GM12872 (cell line): ENCODE measurements at regions not wholly inside any gene's neighbourhood (a gene's known extent, or its start where the extent isn't known, plus 50 kb on each side); places are given as distances from the start of the nearest gene placed in this dataset.

Experiments used
- CTCF ChIP-seq: IDR thresholded peaks from 3 replicates; pipeline ENCODE4 v1.5.1; 2011; ENCODE audit warnings: low read depth, mild to moderate bottlenecking, low read length, moderate library complexity; ENCODE audit not compliant: insufficient read depth

- TF ChIP-seq CTCF, result no peak
Measured at GRCh38 chr22:19604711-19605268, 80.6 kb upstream of the CLDN5 start.

- no peak for TF ChIP-seq CTCF
Measured at GRCh38 chr22:19605508-19606331, 81.5 kb upstream of the CLDN5 start.

- TF ChIP-seq CTCF, result no peak
Measured at GRCh38 chr22:19606332-19607191, 82.4 kb upstream of the CLDN5 start.

- no peak for TF ChIP-seq CTCF
Measured at GRCh38 chr22:19607192-19608002, 83.2 kb upstream of the CLDN5 start.

GRCh38 chr22:19608003-19608690 lies 83.9 kb upstream of the CLDN5 start:
- no peak for TF ChIP-seq CTCF

- TF ChIP-seq CTCF, result no peak
Measured at GRCh38 chr22:19610518-19611253, 86.5 kb upstream of the CLDN5 start.
